Activated CD4-positive, alpha-beta T cell treated with anti-CD3 and anti-CD28 coated beads, Interleukin-2, amount 10 ng/mL, durations not matched to agents 24 days and 14 days (primary cell): ENCODE measurements at regions not wholly inside any gene's neighbourhood (a gene's known extent, or its start where the extent isn't known, plus 50 kb on each side); places are given as distances from the start of the nearest gene placed in this dataset.

Experiments used
- DNase-seq: peaks from one replicate; pipeline ENCODE4 v3.0.0; 2022
- H3K27ac Mint-ChIP-seq: one replicate; pipeline ENCODE4 v1.8.0; 2022; ENCODE audit warnings: mild to moderate bottlenecking, mixed read lengths
- H3K27me3 Mint-ChIP-seq: one replicate; pipeline ENCODE4 v1.8.0; 2022; ENCODE audit warnings: mixed read lengths
- H3K36me3 Mint-ChIP-seq: one replicate; pipeline ENCODE4 v1.8.0; 2022; ENCODE audit warnings: low read depth, mild to moderate bottlenecking, mixed read lengths
- H3K4me1 Mint-ChIP-seq: one replicate; pipeline ENCODE4 v1.8.0; 2021; ENCODE audit warnings: mixed read lengths
- H3K4me3 Mint-ChIP-seq: one replicate; pipeline ENCODE4 v1.8.0; 2022; ENCODE audit warnings: mild to moderate bottlenecking, moderate library complexity, mixed read lengths
- H3K9me3 Mint-ChIP-seq: one replicate; pipeline ENCODE4 v1.8.0; 2021; ENCODE audit warnings: mixed read lengths
- intact Hi-C: fragments of 100-400 bp; cut with micrococcal nuclease; formaldehyde crosslinking; loops from one replicate; pipeline ENCODE4 v1.15.1; 2023

DNA sequence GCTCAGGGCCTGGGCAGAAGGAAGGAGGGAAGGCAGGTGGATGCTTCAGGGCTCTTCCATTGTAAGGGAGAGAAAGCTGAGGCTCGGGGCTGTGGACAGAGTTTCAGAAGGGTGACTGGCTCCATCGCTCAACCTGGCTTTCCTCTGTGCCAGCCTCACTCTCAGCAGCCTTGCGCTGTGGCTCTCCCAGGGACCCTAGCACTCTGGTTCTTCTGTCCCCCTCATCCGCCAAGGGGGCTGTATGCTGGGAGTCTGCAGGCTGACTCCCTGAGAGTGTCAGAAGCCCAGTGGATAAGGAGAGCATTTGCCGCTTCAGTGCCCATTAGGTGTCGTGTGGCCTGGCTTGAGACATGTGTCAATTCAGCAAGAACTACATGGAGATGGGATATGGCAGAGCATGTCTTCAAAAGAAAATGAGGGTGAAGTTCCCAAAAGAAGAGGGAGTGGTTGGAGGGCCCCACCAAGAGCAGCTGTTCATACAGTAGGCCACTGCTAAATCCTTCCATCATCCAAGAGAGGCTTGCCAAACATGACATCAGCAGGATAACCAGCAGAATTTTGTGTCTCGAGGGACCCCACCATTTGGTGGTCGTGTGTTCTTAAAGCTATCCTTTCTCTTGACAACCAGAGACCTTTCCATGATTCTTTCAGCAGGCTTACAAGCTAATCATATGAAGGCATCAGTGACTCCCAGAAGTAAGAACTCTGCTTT is 148.2 kb downstream of the IRX5 start:
- no peaks in the 10 kb centered on the region for H3K9me3 Mint-ChIP-seq
- H3K36me3 Mint-ChIP-seq = no peaks in the 10 kb centered on the region
- H3K4me1 Mint-ChIP-seq = no peaks in the 10 kb centered on the region
- no peak overlapping the region for H3K27ac Mint-ChIP-seq
- no peak for DNase-seq
- no peaks in the 10 kb centered on the region for H3K27me3 Mint-ChIP-seq
- H3K4me3 Mint-ChIP-seq = no peak overlapping the region
- intact Hi-C loops = no loop called here

DNA sequence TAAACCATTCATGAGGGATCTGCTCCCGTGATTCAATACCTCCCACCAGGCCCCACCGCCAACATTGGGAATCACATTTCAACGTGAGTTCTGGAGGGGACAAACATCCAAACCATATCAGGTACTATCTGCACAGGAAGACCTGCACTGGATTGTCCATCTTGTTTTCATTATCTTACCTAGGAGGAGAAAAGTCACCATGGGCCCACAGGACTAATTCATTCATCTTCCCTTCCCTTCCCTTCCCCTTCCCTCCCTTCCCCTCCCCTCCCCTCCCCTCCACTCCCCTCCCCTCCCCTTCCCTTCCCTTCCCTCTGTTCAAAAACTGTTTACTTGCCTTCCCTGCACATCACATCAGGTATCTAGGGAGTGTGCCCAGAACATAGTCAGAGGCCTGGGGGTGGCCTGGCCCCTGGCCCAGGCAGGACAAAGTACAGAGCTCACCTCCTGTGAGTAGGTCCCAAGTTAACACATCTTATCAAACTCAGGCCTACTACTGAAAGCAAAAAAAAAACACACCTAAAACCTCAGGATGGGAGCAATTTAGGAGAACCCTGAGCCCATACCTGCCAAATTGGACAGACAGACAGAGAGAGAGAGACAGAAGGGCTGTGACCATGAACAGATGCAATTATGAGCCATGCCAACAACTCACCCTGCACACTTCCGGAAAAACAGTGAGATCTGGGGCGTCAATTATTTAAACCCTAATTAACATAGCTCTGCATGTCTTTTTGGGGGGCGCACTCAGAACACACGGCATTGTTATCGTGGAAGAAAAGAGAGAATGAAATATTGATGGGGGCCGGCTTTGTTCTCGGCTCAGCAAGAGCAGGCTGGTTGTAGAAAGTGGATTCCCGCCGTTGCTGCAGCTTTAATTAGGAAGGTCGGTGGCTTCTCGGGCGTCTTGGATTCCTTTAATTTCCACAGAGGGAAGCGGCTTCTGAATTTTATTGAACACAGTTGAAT is 151.2 kb downstream of the IRX5 start:
- Mint-ChIP-seq H3K9me3 (no peaks in the 10 kb centered on the region), H3K36me3 (no peaks in the 10 kb centered on the region)

DNA sequence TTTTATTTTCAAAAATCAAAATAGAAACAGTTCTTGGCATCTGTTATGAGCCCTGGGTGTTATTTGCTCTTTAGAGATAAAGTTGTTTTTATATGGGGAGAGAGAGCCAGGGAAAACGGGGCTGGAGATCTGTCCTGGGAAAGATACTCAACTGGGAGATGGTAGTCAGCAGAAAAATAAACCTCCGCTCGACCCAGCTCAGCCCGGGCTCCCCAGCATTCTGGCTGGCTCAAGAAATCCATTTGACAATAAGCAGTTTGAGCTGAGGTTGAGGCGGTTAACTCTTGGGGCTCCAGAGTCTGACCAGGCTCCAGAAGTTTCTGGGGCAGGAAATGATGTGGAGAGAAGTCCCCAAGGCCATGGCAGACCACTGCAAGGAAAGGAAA is 151.9 kb downstream of the IRX5 start:
- DNase-seq = no peak
- intact Hi-C loops = no loop called here
- Mint-ChIP-seq H3K36me3 (no peaks in the 10 kb centered on the region), H3K4me3 (no peak overlapping the region), H3K27me3 (no peaks in the 10 kb centered on the region), H3K27ac (no peak overlapping the region), H3K4me1 (no peaks in the 10 kb centered on the region), H3K9me3 (no peaks in the 10 kb centered on the region)

More for the DNA sequence above, 151.2 kb downstream of the IRX5 start:
- no peak overlapping the region for H3K27ac Mint-ChIP-seq
- H3K27me3 Mint-ChIP-seq = no peaks in the 10 kb centered on the region
- no peak for DNase-seq
- no peaks in the 10 kb centered on the region for H3K4me1 Mint-ChIP-seq
- intact Hi-C loops = no loop called here
- no peak overlapping the region for H3K4me3 Mint-ChIP-seq

DNA sequence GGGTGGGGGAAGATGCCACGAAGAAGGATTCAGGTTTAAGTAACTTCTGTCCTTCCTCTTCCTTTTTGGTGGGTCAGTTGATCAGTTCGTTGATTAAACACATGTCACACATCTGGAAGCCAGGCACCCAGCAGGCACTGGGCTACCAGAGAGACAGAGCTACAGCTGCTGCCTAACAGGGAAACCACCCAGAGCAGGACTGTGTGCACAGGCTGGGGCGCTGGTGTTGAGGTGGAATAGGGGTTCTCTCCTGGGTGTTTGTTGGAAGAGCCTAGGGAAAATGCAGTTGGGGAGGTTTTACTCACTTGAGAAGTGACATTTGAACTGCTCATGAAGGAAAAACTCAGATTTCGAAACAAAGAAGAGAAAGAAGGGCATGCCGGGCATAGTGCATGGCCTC is 152.4 kb downstream of the IRX5 start:
- Mint-ChIP-seq H3K27me3 (no peaks in the 10 kb centered on the region), H3K36me3 (no peaks in the 10 kb centered on the region), H3K4me3 (no peak overlapping the region), H3K9me3 (no peaks in the 10 kb centered on the region), H3K4me1 (no peaks in the 10 kb centered on the region), H3K27ac (no peak overlapping the region)
- intact Hi-C loops = no loop called here
- DNase-seq = no peak

DNA sequence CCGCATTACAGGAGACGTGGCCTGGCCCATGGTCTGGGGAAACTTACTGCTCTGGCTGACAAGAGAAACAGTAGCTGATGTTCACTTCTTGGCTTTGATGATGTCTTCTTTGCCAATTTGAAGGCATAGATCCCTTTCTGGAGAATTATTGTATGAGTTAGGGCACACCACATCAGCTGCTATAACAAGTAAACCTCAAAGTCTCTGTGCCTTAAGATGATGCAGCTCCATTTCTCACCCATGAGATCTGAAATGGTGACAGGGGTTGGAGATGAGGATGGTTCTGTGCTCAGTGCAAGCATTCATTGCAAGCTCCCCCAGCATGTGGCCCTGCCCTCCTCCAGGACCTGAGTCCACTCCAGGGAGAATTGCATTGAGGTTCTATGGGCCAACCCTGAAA is 157.4 kb downstream of the IRX5 start:
- Mint-ChIP-seq H3K4me1 (no peaks in the 10 kb centered on the region), H3K36me3 (no peaks in the 10 kb centered on the region), H3K9me3 (no peaks in the 10 kb centered on the region), H3K27me3 (no peaks in the 10 kb centered on the region), H3K4me3 (no peak overlapping the region), H3K27ac (no peak overlapping the region)
- intact Hi-C loops = no loop called here
- no peak for DNase-seq

DNA sequence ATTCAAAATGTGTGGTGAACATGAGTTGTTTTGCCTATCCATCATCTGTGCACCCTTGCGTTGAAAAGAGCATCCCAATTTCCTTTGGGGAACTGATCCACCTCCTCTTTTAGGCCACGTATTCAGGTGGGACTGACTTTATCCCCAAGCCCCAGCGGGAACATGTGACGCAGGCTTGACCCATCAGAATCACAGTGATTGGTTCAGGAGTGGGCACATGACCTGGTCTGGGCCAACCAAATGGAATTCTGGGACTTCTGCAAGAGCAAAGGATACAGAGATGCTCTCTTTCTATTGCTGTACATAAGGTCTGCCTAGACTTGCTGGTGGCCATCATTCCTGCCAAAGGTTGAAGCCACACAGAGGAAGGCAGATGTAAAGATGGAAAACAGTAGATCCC is 158.9 kb downstream of the IRX5 start:
- H3K36me3 Mint-ChIP-seq = no peaks in the 10 kb centered on the region
- intact Hi-C loops = no loop called here
- H3K9me3 Mint-ChIP-seq = no peaks in the 10 kb centered on the region
- H3K4me1 Mint-ChIP-seq = no peaks in the 10 kb centered on the region
- no peak overlapping the region for H3K27ac Mint-ChIP-seq
- no peak for DNase-seq
- H3K27me3 Mint-ChIP-seq = no peaks in the 10 kb centered on the region
- no peak overlapping the region for H3K4me3 Mint-ChIP-seq

DNA sequence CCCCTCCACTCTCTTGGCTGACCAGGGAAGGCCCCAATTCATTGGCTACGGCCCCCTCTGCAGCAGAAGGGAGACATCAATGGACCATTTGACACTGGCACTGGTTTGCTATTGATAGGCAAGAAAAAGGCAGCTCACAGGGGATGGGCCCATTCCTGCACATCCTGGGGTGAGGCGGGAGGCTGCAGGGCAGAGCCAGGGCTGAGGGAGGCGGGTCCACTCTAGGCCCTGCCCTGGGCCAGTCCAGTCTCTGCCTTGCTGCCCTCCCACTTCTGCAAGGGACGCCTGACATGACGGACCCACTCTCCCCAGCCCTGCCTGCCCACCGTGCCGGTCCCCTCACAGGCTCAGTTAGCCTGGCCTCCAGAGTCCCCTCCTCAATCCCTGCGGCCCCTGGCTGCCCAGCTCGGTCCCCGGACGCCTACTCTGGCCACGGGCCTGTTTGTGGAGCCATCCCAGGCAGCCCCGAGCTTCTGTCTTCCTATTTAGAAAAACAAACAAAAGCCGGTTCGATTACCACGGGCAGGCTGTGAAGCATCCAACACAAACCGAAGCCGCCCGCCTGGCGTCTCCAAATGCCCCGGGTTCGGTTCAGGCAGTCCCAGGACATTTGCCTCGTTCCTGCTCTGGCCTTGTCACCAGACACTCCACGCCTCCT is 160.7 kb downstream of the IRX5 start:
- Mint-ChIP-seq H3K4me3 (no peak overlapping the region), H3K36me3 (no peaks in the 10 kb centered on the region), H3K27me3 (no peaks in the 10 kb centered on the region), H3K4me1 (no peaks in the 10 kb centered on the region), H3K9me3 (no peaks in the 10 kb centered on the region), H3K27ac (no peak overlapping the region)
- DNase-seq = no peak
- intact Hi-C loops = no loop called here

DNA sequence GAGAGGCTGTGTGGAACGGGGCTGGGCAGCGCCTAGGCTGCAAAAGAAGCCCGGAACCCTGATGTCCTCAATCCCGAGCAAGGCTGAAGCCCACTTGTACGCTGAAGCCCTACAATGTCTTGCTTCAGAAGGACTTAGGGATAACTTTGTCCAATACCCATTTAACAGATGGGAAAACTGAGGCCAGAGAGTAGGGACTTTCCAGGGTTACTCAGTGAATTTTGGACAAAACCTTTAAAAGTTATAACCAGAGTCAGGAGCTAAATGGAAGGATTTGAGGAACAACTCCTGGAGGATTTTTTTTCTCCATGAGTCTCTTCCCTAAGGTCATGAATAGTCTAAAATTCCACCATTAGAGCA is 161.2 kb downstream of the IRX5 start:
- H3K36me3 Mint-ChIP-seq = no peaks in the 10 kb centered on the region
- H3K27me3 Mint-ChIP-seq = no peaks in the 10 kb centered on the region
- H3K27ac Mint-ChIP-seq = no peak overlapping the region
- H3K4me3 Mint-ChIP-seq = no peak overlapping the region
- no peaks in the 10 kb centered on the region for H3K4me1 Mint-ChIP-seq
- H3K9me3 Mint-ChIP-seq = no peaks in the 10 kb centered on the region
- intact Hi-C loops = no loop called here
- DNase-seq = no peak

DNA sequence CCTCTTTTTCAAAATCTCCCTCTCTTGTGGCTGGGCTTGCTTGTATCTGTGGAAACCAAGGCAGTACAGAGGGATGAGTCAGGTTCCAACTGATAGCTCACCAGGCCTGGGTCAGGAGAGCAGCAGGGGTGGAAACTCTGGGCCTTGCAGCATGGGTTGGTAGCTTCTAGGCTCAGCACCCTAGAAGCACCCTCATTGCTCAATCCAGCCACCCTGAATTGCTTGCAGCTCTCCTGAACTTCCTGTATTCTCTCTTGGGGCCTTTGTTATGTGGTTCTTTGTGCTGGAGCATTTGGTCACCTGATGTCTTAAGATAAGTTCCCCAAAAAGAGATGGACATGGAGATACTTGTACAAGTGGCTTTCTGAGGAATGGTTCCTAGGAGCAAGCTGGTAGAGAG is 169.4 kb downstream of the IRX5 start:
- Mint-ChIP-seq H3K4me1 (no peaks in the 10 kb centered on the region), H3K27ac (no peak overlapping the region), H3K9me3 (no peaks in the 10 kb centered on the region), H3K27me3 (no peaks in the 10 kb centered on the region), H3K4me3 (no peak overlapping the region), H3K36me3 (no peaks in the 10 kb centered on the region)
- no peak for DNase-seq
- intact Hi-C loops = no loop called here

DNA sequence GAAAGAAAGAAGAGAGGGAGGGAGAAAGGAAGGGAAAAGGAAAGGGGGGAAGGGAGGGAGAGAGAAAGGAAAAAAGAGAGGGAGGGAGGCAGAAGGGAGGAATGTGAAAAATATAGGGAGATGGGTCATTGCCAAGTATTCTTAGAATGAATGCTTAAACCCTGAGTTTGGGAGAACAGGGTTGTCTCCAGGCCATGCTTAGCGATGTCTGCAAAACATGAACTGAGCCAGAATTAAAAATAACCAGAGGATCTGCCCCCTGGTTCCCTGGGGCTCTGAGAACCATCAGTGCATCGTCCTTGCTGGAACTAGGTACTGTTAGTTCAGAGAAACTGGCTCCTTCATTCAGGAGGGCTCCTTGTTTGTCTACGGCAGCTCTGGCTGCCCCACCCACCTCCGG is 170.4 kb downstream of the IRX5 start:
- H3K4me1 Mint-ChIP-seq = no peaks in the 10 kb centered on the region
- intact Hi-C loops = no loop called here
- H3K27ac Mint-ChIP-seq = no peak overlapping the region
- H3K27me3 Mint-ChIP-seq = no peaks in the 10 kb centered on the region
- no peak overlapping the region for H3K4me3 Mint-ChIP-seq
- no peaks in the 10 kb centered on the region for H3K36me3 Mint-ChIP-seq
- H3K9me3 Mint-ChIP-seq = no peaks in the 10 kb centered on the region
- no peak for DNase-seq

DNA sequence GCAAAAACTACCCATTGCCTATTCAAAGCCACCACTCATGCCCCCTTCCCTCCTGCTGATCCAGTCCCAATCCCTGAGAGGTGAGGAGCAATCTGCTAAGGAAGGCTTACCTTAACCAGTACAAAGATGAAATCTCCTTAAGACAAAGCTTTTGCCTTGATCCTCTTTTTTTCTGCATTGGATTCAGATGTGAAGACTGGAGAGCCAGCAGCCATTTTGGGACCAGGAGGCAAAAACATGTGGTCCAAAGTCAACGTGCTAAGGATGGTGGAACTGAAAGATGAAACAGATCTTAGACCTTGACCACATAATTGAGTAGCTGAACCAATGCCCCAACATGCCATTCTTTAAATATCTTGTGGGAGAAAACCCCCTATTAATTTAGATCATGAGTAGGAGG is 171.4 kb downstream of the IRX5 start:
- no peak overlapping the region for H3K4me3 Mint-ChIP-seq
- no peak for DNase-seq
- no peaks in the 10 kb centered on the region for H3K27me3 Mint-ChIP-seq
- no peaks in the 10 kb centered on the region for H3K9me3 Mint-ChIP-seq
- intact Hi-C loops = no loop called here
- no peaks in the 10 kb centered on the region for H3K4me1 Mint-ChIP-seq
- H3K36me3 Mint-ChIP-seq = no peaks in the 10 kb centered on the region
- H3K27ac Mint-ChIP-seq = no peak overlapping the region

DNA sequence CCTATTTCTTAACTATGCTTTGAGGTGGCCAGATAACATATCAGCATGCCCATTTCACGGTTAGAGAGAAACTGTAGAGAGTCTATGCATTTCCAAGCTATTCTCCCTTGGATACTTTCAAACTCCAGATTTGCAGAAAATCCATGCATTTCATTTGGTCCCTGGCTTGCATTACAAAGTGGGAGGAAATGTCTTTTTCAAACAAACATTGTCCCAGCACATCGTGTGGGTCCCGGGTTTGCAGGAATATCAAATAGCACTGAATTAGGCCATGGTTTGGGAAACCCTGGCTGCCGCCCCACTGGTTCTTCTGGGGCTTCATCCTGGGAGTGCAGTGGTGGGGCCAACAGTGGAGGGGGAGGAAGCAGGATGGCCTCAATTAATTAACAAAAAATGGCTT is 171.9 kb downstream of the IRX5 start:
- no peak for DNase-seq
- Mint-ChIP-seq H3K9me3 (no peaks in the 10 kb centered on the region), H3K27me3 (no peaks in the 10 kb centered on the region), H3K4me3 (no peak overlapping the region), H3K4me1 (no peaks in the 10 kb centered on the region), H3K27ac (no peak overlapping the region), H3K36me3 (no peaks in the 10 kb centered on the region)
- intact Hi-C loops = no loop called here

DNA sequence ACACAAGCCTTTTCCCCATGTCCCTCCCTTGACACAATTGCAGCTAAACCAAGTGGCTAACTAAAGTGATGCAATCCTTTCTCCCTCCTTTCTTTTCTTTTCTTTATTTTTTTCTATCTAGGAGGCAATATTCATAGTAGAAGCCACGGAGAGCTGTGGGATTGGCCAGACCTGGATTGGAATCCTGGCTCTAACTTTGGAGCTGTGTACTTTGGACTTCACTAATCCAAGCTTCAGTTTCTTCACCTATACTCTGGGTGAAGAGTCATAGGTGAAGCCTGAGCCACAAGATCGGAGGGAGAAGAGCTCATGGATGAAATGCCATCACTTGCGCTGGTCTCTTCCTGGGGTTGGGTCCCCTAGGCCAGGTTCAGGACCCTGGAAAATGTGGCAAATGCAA is 177.2 kb downstream of the IRX5 start:
- H3K4me1 Mint-ChIP-seq = no peaks in the 10 kb centered on the region
- H3K4me3 Mint-ChIP-seq = no peak overlapping the region
- intact Hi-C loops = no loop called here

DNA sequence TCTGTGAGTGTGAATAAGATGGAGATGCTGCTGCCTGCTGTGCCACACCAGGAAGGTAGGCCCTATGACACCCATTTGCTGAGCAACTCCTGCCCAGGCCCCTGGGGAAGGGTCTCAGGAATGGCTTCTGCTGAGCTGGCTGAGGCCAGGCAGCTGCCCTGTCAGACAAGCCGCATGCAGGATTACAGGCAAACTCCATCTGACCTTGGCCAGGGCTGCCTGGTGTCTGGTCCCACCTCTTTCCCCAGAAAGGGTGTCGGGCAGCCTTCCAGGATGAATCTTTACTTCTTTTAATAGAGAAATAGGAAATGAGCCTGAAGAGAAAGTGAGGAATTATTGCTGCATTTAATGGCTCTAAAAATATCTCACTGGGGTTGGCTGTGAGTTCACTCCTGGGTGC is 182.5 kb downstream of the IRX5 start:
- Mint-ChIP-seq H3K27ac (no peak overlapping the region), H3K9me3 (no peaks in the 10 kb centered on the region), H3K27me3 (no peaks in the 10 kb centered on the region), H3K36me3 (no peaks in the 10 kb centered on the region), H3K4me3 (no peak overlapping the region), H3K4me1 (no peaks in the 10 kb centered on the region)
- DNase-seq = no peak
- intact Hi-C loops = no loop called here

More for the DNA sequence above, 177.2 kb downstream of the IRX5 start:
- no peak for DNase-seq
- Mint-ChIP-seq H3K27ac (no peak overlapping the region), H3K9me3 (no peaks in the 10 kb centered on the region), H3K27me3 (no peaks in the 10 kb centered on the region), H3K36me3 (no peaks in the 10 kb centered on the region)
